Smooth muscle cell (in vitro differentiated cells): ENCODE measurements at regions not wholly inside any gene's neighbourhood (a gene's known extent, or its start where the extent isn't known, plus 50 kb on each side); places are given as distances from the start of the nearest gene placed in this dataset.
"Not testable (repeated sequence)": the region's sequence is repeated elsewhere in the genome, so short reads cannot be mapped to it uniquely, and the experiment has no call there.

ENCODE experiments used
- DNase-seq: peaks from one replicate; lab custom pipeline; 2025; ENCODE audit not compliant: unreplicated experiment; lab: John Stamatoyannopoulos, UW
- H2AFZ ChIP-seq: fragments of 200-600 bp; sonication (generic); 2 replicates; pipeline ENCODE4 v1.6.0; 2016; ENCODE audit warnings: antibody characterized with exemption, low read depth, mild to moderate bottlenecking
- H3F3A ChIP-seq: fragments of 200-600 bp; sonication (generic); 2 replicates; pipeline ENCODE4 v1.6.0; 2017; ENCODE audit warnings: antibody characterized with exemption, low read depth
- H3K27ac ChIP-seq: fragments of 200-600 bp; sonication (generic); 2 replicates; pipeline ENCODE4 v1.5.1; 2016; ENCODE audit warnings: low read depth, mild to moderate bottlenecking
- H3K27me3 ChIP-seq: fragments of 200-600 bp; sonication (generic); 2 replicates; pipeline ENCODE4 v1.6.1; 2016; ENCODE audit warnings: low read depth, mild to moderate bottlenecking
- H3K36me3 ChIP-seq: fragments of 200-600 bp; sonication (generic); 2 replicates; pipeline ENCODE4 v1.5.1; 2016; ENCODE audit warnings: low read depth
- H3K4me1 ChIP-seq: fragments of 200-600 bp; sonication (generic); 2 replicates; pipeline ENCODE4 v1.5.1; 2016; ENCODE audit warnings: low read depth
- H3K4me2 ChIP-seq: fragments of 200-600 bp; sonication (generic); 2 replicates; pipeline ENCODE4 v1.6.0; 2016; ENCODE audit warnings: mild to moderate bottlenecking
- H3K4me3 ChIP-seq: fragments of 200-600 bp; sonication (generic); 2 replicates; pipeline ENCODE4 v1.5.1; 2016; ENCODE audit warnings: mild to moderate bottlenecking
- H3K79me2 ChIP-seq: fragments of 200-600 bp; sonication (generic); 2 replicates; pipeline ENCODE4 v1.6.0; 2016; ENCODE audit warnings: low read depth, mild to moderate bottlenecking
- H3K9ac ChIP-seq: fragments of 200-600 bp; sonication (generic); 2 replicates; pipeline ENCODE4 v1.6.0; 2016; ENCODE audit warnings: low read depth
- H3K9me3 ChIP-seq: fragments of 200-600 bp; sonication (generic); replicated peaks from 2 replicates; pipeline ENCODE4 v1.5.1; 2016; ENCODE audit warnings: low read depth
- H4K20me1 ChIP-seq: fragments of 200-600 bp; sonication (generic); 2 replicates; pipeline ENCODE4 v1.6.0; 2016; ENCODE audit warnings: low read depth
- CTCF ChIP-seq: fragments of 200-600 bp; sonication (generic); IDR thresholded peaks from 2 replicates; pipeline ENCODE4 v1.5.1; 2017; ENCODE audit warnings: borderline replicate concordance, mild to moderate bottlenecking, antibody characterized with exemption; ENCODE audit not compliant: insufficient read depth, poor library complexity, severe bottlenecking
- WGBS: methylation state at CpG from one replicate; pipeline ENCODE4 v1.1.7; 2016; ENCODE audit warnings: low lambda C conversion rate; 5-methylcytosine and 5-hydroxymethylcytosine counted together

- no peaks in the 10 kb centered on the region for H3K9me3 ChIP-seq
- H3K27ac ChIP-seq: no peak overlapping the region
- no peak overlapping the region for H3K4me3 ChIP-seq
- no peak overlapping the region for H3K4me2 ChIP-seq
- no peaks in the 10 kb centered on the region for H3K27me3 ChIP-seq
- H3F3A ChIP-seq: no peaks in the 10 kb centered on the region
- 86% methylated on average over 7 of the region's 7 CpGs for WGBS
- H2AFZ ChIP-seq: no peak overlapping the region
- DNase-seq: no peak
- H3K4me1 ChIP-seq: no peaks in the 10 kb centered on the region
- no peaks in the 10 kb centered on the region for H4K20me1 ChIP-seq
- no peak overlapping the region for H3K9ac ChIP-seq
- H3K36me3 ChIP-seq: no peaks in the 10 kb centered on the region
- no peak for TF ChIP-seq CTCF
- no peaks in the 10 kb centered on the region for H3K79me2 ChIP-seq
Measured at GRCh38 chr5:173391031-173391430, 62.8 kb upstream of the STC2 start.

GRCh38 chr5:173387293-173387692 lies 59.1 kb upstream of the STC2 start:
- H3K4me3 ChIP-seq, H3K27ac ChIP-seq, H3K9me3 ChIP-seq, H3F3A ChIP-seq, H3K9ac ChIP-seq, H3K36me3 ChIP-seq, H3K27me3 ChIP-seq, H3K4me2 ChIP-seq, H3K4me1 ChIP-seq, H3K79me2 ChIP-seq, H4K20me1 ChIP-seq, DNase-seq, H2AFZ ChIP-seq: not testable (repeated sequence)
- 94% methylated on average over 2 of the region's 2 CpGs for WGBS

GRCh38 chr5:173385832-173386360 lies 57.7 kb upstream of the STC2 start:
- WGBS: 91% methylated on average over 4 of the region's 4 CpGs
- Histone ChIP-seq H3K27me3 (no peaks in the 10 kb centered on the region), H3K4me3 (no peak overlapping the region), H2AFZ (no peak overlapping the region), H3K9me3 (no peaks in the 10 kb centered on the region), H3F3A (no peaks in the 10 kb centered on the region), H3K36me3 (no peaks in the 10 kb centered on the region), H3K9ac (no peak overlapping the region), H3K27ac (no peak overlapping the region), H3K4me1 (no peaks in the 10 kb centered on the region), H4K20me1 (no peaks in the 10 kb centered on the region), H3K4me2 (no peak overlapping the region), H3K79me2 (no peaks in the 10 kb centered on the region)
- no peak for DNase-seq
- TF ChIP-seq CTCF: no peak

- Histone ChIP-seq H3K27me3 (no peaks in the 10 kb centered on the region), H3K4me3 (no peak overlapping the region), H3K9ac (no peak overlapping the region), H3K36me3 (no peaks in the 10 kb centered on the region), H2AFZ (no peak overlapping the region), H3K9me3 (no peaks in the 10 kb centered on the region), H3F3A (no peaks in the 10 kb centered on the region), H3K79me2 (no peaks in the 10 kb centered on the region), H4K20me1 (no peaks in the 10 kb centered on the region), H3K4me1 (no peaks in the 10 kb centered on the region), H3K4me2 (no peak overlapping the region), H3K27ac (no peak overlapping the region)
- no peak for TF ChIP-seq CTCF
- no peak for DNase-seq
- 53% methylated on average over 4 of the region's 4 CpGs for WGBS
Measured at GRCh38 chr5:173383711-173384110, 55.5 kb upstream of the STC2 start.
